Epithelial cell of prostate (primary cell): ENCODE measurements at regions not wholly inside any gene's neighbourhood (a gene's known extent, or its start where the extent isn't known, plus 50 kb on each side); places are given as distances from the start of the nearest gene placed in this dataset.

Source experiments
- DNase-seq: peaks from one replicate; pipeline ENCODE4 v3.0.0-alpha.2; 2011; ENCODE audit warnings: low read depth, low spot score
- H3K27ac ChIP-seq: fragments of 450-650 bp; 2 replicates; pipeline ENCODE4 v1.5.1; 2017; ENCODE audit warnings: mild to moderate bottlenecking

DNA sequence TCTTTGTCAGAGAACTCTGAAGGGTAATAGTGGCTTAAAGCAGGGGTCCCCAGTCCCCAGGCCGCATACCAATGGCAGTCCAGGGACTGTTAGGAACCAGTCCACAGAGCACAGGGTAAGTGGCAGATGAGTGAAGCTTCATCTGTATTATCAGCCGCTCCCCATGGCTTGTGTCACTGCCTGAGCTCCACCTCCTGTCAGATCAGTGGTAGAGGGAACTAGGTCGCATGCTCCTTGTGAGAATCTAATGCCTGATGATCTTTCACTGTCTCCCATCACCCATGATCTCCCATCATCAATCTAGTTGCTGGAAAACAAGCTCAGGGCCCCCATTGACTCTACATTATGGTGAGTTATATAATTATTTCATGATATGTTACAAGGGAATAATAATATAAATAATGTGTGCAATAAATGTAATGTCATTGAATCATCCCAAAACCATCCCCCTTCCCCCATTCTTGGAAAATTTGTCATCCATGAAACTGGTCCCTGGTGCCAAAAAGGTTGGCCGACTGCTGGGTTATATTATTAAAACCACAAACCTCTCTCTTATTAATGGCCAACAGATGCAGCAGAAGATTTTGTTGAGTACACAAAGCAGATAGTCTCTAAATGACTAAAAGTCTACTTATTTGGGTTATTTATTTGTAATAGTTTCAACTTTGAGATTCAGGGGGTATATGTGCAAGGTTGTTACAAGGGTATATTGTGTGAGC is 782.7 kb downstream of the CDH11 start:
- no peak overlapping the region for H3K27ac ChIP-seq
- DNase-seq = no peak

DNA sequence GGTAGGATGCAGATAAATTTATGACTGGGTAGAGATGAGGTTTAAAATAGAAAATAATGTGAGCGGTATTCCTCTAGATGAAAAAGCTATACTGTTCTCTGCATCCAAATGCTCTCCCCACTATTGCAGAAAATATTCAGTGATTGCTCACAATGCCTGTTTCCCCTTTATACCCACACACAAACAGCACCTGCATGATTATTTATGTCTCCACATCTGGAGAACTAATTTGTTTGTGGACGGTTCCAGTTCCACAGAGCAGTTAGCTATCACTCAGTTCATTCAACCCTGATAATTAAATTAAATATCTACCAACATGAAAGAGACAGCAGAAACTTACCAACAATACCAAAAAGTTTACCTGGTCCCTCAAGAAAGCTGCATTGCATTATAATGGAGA is 800.0 kb downstream of the CDH11 start:
- DNase-seq = no peak

DNA sequence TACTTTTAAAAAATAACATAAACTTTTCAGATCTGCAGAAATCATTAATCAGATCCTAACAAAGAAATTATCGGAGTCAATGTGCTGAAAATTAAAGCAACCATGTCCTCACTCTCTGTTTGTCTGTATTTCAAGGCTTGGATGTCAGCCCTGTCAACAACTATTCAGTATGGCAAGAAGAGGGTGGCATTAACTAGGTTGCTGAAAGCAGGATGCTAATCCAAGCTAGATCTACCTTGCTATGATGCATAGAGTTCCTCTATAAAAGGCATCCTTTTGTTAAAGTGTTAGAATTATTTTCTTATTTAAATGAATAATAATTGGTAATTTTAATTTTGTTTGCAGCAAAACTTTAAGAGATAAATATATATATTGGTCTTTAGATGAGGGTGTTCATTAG is 800.8 kb downstream of the CDH11 start:
- no peak overlapping the region for H3K27ac ChIP-seq
- no peak for DNase-seq

More for the DNA sequence above, 800.0 kb downstream of the CDH11 start:
- no peak overlapping the region for H3K27ac ChIP-seq

DNA sequence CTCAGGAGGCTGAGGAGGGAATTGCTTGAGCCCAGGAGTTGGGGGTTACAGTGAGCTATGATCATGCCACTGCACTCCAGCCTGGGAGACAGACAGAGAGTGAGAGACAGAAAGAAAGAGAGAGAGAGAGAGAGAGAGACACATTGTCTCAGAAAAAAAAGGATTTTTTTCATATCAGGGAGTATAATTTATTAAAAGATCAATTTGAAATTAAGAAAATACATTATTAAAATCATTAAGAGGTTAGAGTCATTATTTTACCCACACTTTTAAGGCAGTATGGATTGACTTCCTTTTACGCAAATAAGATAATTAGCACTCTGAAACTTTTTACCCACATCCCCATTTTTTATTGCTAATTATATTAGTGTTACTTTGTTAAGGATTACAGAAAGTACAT is 804.3 kb downstream of the CDH11 start:
- H3K27ac ChIP-seq = no peak overlapping the region
- no peak for DNase-seq

DNA sequence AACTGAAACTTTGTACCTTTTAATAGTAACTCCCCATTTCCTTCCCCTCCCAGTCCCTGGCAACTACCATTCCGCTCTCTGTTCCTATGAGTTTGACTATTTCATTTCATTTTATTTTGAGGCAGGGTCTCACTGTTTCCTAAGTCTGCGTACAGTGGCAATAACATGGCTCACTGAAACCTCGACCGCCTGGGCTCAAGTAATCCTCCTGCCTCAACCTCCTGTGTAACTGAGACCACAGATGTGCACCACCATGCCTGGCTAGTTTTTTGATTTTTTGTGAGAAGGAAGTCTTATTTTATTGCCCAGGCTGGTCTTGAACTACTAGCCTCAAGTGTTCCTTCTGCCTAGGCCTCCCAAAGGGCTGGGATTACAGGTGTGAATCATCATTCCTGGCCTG is 808.1 kb downstream of the CDH11 start:
- H3K27ac ChIP-seq = no peak overlapping the region
- DNase-seq = no peak

DNA sequence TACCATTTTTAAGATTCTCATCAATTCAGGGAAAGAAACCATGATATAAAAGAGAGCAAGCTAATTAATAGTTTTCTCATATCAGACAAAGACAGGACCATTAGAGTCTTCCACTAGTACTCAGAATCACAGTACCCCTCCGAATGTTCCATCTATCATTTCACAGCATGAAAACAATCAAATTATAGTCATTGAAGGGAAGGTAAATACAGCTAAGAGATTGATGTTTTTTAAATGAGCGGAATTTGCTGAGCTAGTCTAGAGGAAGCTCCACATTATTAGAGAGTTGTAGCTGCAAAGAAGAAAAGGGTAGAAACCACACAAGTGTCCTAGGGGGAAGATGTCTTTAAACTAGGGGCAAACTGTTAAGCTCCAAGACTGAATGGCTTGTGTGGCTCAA is 808.9 kb downstream of the CDH11 start:
- DNase-seq = no peak
- H3K27ac ChIP-seq = no peak overlapping the region

DNA sequence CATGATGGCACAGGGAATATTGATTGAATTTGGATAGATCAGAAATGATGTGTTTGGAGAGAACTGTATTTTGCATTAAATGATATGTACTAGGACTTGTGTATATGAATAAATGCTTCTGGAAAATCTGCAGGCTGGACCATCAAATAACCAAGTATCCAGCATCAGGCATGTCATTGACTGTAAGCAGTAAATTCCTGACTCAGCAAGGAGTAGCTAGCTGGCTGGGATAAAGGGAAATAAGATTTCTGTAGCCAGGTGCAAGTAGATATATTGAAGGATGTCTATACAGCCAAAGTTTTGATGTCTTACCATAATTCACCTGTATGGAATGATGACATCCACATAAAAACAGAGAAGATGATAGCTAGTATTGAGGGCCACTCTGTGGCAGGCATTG is 809.6 kb downstream of the CDH11 start:
- no peak for DNase-seq
- no peak overlapping the region for H3K27ac ChIP-seq

DNA sequence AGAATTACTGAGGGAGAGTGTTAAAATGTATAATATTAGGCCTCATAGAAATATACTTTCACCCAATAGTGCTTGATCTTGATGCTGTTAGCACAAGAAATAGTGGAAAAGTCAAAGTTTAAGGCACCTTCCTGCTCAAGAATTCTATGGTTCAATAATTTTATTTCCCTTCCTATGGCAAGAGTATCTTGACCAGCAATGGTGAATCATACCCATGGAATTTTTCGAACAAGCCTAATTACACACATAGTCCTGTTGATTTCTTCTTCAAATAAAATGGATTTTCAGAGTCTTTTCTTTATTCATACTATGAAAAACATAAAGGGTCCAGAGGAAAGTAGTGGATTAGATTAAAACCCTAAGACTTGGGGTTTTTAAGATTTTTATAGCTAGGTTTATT is 810.6 kb downstream of the CDH11 start:
- no peak overlapping the region for H3K27ac ChIP-seq
- no peak for DNase-seq

DNA sequence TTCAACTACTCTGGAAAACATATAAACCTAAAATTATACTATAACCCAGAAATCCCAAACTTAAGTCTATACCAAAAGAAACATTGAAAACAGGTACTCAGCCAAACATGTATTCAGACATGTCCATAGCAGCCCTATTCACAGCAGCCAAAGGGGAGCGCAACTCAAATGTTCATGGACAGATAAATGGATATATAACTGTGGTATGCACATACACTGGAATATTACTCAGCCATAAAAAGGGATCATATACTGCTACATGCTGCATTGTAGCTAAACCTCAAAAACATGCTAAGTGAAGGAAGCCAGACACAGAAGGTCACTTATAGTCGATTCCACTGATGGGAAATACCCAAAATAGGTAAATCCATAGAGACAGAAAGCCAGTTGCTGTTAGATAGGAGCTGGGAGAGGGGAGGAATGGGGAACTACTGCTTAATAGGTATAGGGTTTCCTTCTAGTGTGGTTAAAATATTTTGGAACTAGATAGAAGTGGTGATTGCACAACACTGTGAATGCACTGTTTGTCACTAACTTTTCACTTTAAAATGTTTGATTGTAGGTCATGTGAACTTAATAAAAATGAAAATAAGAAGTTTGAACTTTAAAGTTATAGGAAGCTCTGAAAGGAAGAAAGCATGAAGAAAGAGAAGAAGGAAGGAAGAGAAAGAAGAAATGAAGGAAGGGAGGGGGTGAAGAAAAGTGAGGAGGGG is 812.3 kb downstream of the CDH11 start:
- H3K27ac ChIP-seq = no peak overlapping the region
- no peak for DNase-seq

DNA sequence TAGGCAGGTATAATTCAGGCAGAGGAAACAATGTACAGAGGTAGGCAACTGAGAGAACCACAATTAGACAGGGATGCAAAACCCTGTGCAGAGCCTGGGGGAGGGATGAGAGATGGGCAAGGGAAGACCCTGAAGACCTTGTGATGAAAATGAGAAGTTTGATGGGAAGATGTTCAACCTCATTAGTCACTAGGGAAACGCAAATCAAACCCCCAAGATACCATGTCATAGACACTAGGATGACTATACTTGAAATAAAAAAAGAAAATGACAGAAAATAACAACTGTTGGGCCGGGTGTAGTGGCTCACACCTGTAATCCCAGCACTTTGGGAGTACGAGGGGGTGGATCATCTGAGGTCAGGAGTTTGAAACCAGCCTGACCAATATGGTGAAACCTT is 813.1 kb downstream of the CDH11 start:
- DNase-seq = no peak
- no peak overlapping the region for H3K27ac ChIP-seq

DNA sequence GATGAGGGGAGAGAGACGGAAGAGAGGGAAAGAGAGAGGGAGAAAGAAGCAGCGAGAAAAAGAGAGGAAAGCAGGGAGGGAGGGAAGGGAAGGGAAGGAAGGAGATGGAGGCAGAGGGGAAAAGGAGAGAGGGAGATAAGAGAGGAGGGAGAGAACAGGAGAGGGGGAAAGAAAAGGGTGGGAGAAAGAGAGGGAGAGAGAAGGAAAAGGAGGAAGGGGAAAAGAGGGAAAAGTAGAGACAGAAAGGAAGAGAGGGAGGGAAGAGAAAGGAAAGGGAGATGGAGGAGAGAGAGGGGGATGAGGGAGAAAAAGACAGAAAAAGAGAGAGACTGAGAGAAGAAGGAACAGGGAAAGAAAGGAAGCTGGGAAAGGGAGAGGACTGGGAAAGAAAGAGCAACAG is 814.4 kb downstream of the CDH11 start:
- DNase-seq = no peak
- H3K27ac ChIP-seq = no peak overlapping the region

DNA sequence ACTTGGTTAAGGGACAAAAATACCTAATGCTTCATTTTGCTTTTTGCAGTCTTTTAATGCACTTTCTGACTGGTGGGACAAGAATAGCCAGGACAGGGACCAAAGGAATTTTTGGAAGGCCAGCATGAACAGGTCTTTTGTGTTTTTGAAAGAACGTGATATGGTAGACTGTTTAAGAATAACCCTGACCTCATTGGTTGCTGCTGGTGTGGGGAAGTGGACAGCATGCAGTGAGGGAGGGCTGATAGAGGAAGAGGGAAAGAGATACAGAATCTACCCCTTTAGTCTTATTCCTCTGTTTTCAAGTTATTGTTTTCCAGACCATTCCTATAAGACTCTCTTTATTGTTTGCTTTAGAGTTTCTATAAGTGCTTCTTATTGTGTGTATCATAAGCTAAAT is 816.2 kb downstream of the CDH11 start:
- no peak overlapping the region for H3K27ac ChIP-seq
- DNase-seq = no peak

DNA sequence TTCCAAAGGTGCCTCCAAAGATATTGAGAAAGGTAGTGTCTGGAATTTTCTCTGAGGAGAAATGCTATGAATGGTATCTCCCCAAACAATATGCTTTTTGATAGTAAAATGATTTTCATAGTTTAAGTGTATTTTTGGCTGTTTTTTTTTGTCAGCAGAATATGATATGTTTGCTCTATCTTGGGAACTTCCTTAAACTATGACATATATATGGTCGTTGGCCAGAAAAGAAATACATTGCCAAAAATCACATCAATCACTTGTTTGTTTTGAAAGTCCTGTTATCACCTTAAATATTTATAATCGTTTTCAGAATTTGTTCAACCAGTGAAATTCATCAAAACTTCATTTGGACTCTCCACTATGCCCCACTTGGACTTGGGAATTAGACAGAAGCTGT is 816.9 kb downstream of the CDH11 start:
- no peak for DNase-seq
- H3K27ac ChIP-seq = no peak overlapping the region

DNA sequence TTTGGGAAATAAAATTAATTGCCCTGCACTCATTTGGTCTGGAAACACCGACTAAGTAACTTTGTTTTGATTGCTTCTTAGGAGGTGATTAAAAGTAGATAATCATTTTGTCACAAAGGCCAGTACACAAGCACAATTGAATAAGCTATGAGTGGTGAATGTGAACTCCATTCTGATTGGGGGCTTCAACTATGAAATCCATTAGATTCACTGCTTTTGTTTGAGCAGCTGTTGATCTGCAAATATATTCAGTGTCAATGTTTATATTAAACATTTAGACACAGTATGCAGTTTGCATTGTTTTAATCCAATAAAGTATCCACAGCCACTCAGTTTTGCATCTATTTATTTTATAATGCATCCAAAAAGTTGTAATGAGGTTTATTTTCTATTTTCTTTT is 817.5 kb downstream of the CDH11 start:
- DNase-seq = no peak
- H3K27ac ChIP-seq = no peak overlapping the region

DNA sequence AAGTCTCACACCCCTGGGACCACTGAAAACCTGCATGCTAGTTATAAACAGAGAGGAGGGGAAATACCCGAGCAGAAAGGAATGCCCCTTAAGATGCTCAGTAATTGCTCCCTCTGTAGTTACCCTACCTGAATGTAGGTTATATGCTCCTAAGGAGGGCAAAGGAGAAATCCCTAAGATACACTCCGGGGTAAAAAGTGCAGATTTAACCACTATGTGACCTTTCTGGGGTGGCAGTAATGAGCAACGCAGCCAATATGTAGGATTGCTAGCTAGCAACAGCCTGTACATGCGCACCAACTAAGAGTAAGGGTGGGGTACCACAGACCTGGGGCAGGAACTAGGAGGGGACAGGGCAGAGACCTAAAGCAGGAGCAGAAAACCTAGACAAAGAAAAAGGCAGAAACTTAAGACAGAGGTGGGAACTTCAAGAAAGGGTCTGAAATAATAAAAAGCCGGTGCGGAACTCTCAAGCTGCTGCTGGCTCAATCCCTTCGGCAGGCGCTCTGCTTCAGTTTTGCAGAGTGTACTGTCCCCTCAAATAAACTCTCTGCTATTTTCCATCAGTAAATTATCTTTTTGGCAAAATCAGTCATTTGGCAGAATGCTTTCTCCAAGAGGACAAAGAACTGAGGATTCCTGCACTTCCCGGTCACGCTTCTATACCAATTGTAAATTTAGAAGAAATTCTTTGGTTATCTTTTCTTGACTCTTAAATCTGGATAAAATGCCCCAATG is 823.8 kb downstream of the CDH11 start:
- DNase-seq = no peak

DNA sequence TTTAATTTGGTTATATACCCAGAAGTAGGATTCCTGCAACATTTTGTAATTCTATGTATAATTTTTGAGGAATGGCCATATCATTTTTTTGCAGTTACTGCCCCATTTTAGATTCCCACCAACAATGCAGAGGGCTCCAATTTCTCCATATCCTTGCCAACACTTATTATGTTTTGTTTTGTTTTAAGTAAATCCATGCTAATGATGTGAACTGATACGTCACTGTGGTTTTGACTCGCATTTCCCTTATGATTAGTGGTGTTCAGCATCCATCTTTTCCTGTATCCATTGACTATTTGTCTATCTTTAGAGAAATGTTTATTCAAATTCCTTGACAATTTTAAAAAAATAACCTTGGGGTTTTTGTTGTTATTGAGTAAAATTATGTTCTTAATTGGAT is 826.4 kb downstream of the CDH11 start:
- no peak for DNase-seq
- no peak overlapping the region for H3K27ac ChIP-seq

More for the DNA sequence above, 823.8 kb downstream of the CDH11 start:
- H3K27ac ChIP-seq = no peak overlapping the region

DNA sequence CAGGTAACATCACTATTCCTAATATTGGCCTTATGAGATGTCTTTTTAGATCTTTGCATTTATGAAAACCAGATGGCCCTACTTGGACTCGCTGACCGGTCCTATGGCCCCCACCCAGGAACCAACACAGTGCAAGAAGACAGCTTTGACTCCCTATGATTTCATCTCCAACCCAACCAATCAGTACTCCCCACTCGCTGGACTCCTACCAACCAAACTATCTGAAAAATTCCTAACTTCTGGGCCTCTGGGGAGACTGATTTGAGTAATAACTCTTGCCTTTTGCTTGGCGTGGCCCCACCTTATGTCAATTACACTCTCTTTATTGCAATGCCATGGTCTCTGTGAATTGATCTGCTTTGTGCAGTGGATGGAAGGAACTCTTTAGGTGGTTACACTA is 828.9 kb downstream of the CDH11 start:
- no peak for DNase-seq
- H3K27ac ChIP-seq = no peak overlapping the region

DNA sequence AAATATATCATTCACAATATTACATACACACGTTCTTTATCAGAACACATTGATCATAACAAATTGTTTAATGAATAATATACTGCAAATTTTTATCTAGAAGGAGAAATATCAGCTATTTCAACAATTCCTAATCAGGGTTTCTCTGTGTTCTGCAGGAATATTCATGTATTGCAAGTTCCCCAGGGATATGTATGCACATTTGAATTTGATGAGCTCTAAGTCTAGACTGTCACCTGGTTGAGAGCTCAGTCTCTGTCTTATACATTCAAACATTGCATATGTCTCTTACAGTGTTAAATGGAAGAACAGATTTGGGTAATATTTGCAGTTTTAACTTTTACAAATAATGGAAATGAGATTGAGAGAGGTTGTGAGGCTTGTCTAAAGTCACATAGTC is 829.7 kb downstream of the CDH11 start:
- no peak overlapping the region for H3K27ac ChIP-seq
- no peak for DNase-seq

DNA sequence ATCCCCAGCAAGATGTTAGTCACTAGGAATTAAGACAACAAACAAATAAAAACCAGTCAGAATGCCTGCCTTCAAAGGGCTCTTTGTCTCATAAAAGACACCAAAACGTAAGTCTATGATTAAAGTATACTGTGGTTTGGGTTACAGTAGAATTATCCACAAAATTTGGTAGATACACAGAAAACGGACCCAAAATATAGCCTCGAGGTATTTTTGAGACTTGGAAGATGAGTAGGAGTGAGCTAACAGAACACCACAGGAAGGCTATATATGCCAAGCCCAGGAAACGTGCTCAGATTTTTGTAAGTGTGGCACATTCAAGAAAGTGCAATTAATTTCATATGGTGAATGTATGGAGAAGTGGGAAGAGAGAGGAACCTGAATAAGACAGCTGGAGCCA is 831.4 kb downstream of the CDH11 start:
- H3K27ac ChIP-seq = no peak overlapping the region
- DNase-seq = no peak

DNA sequence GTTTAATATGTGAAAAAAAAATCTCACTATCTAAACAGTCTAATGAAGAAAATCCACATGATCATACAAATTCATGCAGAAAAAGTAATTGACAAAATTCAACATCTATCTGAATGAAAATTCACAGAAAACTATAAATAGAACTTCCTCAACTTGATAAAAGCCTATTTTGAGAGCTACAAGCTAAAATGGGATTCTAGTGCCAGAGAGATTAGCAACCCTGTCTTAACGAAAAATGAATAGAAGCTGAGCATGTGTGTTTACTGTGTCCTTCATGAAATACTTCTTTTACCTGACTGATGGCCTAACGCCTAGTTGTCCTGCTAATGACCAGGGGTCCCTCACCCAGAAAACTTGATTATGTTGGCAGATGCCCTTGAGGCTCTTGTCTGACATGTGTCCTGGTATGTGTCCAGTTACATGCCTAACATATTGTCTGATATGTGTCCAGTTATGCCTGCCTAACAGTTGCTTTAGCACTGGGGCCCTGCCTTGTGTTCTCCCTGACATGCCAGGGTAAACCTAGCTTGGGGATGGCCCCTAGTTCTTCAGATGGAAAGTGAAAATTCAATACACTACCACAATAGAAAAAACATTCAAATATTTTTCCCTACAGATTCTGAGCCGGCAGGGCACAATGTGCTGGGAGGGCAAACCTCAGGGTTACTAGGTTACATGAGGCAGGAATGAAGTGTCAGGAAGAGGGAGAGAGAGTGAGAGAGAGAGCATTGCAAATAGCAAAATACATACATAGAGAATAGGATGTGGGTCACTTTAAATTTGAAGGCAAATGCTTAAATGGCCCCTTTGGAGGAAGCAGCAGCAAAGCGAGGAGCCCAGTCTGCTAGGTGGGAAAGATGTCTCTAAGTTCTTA is 834.0 kb downstream of the CDH11 start:
- DNase-seq = no peak
- no peak overlapping the region for H3K27ac ChIP-seq

DNA sequence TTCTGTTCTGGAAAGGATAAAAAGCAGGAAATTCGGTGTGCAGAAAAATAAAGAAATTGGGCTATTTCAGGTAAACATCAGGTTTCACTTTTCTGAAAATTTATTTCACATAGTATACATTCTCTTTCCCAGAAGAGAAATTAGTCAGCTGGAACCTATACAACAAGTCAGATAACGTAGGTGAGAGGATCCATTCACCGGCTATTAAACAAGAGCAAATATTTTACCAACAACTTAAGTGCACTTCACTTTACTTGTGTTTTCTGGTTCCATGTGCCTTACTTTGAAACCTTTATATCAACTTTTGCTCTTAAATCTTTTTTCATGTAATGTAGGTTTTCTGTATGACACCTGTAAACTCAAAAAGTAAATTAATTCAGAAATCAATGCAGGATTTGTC is 839.7 kb downstream of the CDH11 start:
- H3K27ac ChIP-seq = no peak overlapping the region
- no peak for DNase-seq
